Astrocyte of the hippocampus (primary cell): ENCODE measurements at regions not wholly inside any gene's neighbourhood (a gene's known extent, or its start where the extent isn't known, plus 50 kb on each side); places are given as distances from the start of the nearest gene placed in this dataset.
A peak's percentile ranks its signal among the peaks of the same experiment; 100 is the strongest.
"Not testable (repeated sequence)": the region's sequence is repeated elsewhere in the genome, so short reads cannot be mapped to it uniquely, and the experiment has no call there.

ENCODE experiments used
- DNase-seq: peaks from one replicate; pipeline ENCODE4 v3.0.0; 2011; ENCODE audit warnings: low read depth, low spot score

GRCh38 chr1:83251687-83252086 lies 747.2 kb downstream of the TTLL7 start:
- not testable (repeated sequence) for DNase-seq

- not testable (repeated sequence) for DNase-seq
Measured at GRCh38 chr1:83246780-83247179, 752.2 kb downstream of the TTLL7 start.

- DNase-seq = not testable (repeated sequence)
Measured at GRCh38 chr1:83244832-83245231, 754.1 kb downstream of the TTLL7 start.

GRCh38 chr1:83239568-83239967 lies 759.4 kb downstream of the TTLL7 start:
- DNase-seq = not testable (repeated sequence)

GRCh38 chr1:83238654-83239053 lies 760.3 kb downstream of the TTLL7 start:
- not testable (repeated sequence) for DNase-seq

- not testable (repeated sequence) for DNase-seq
Measured at GRCh38 chr1:83219788-83220187, 779.1 kb downstream of the TTLL7 start.

- DNase-seq = peak; percentile 0
Measured at GRCh38 chr1:83218036-83218716, 780.8 kb downstream of the TTLL7 start.

- DNase-seq = not testable (repeated sequence)
Measured at GRCh38 chr1:83214317-83214716, 784.6 kb downstream of the TTLL7 start.

GRCh38 chr1:83213648-83214047 lies 785.3 kb downstream of the TTLL7 start:
- DNase-seq = not testable (repeated sequence)

GRCh38 chr1:83212033-83212432 lies 786.9 kb downstream of the TTLL7 start:
- not testable (repeated sequence) for DNase-seq

- DNase-seq = not testable (repeated sequence)
Measured at GRCh38 chr1:83208540-83208939, 790.4 kb downstream of the TTLL7 start.

GRCh38 chr1:83194610-83195009 lies 804.3 kb downstream of the TTLL7 start:
- DNase-seq = not testable (repeated sequence)

GRCh38 chr1:83182033-83182728 lies 816.8 kb downstream of the TTLL7 start:
- not testable (repeated sequence) for DNase-seq

GRCh38 chr1:83180621-83181020 lies 818.3 kb downstream of the TTLL7 start:
- not testable (repeated sequence) for DNase-seq

- DNase-seq = not testable (repeated sequence)
Measured at GRCh38 chr1:83167634-83168033, 831.3 kb downstream of the TTLL7 start.

- DNase-seq = peak; percentile 24
Measured at GRCh38 chr1:83163879-83164475, 835.0 kb downstream of the TTLL7 start.

GRCh38 chr1:83158924-83159323 lies 840.0 kb downstream of the TTLL7 start:
- not testable (repeated sequence) for DNase-seq

- DNase-seq = peak; percentile 5
Measured at GRCh38 chr1:83154306-83154705, 844.6 kb downstream of the TTLL7 start.

GRCh38 chr1:83151167-83151898 lies 847.6 kb downstream of the TTLL7 start:
- DNase-seq = peak; percentile 81

GRCh38 chr1:83150479-83150878 lies 848.5 kb downstream of the TTLL7 start:
- DNase-seq = peak; percentile 2

- not testable (repeated sequence) for DNase-seq
Measured at GRCh38 chr1:83145820-83146219, 853.1 kb downstream of the TTLL7 start.

GRCh38 chr1:83142802-83143201 lies 856.1 kb downstream of the TTLL7 start:
- DNase-seq = not testable (repeated sequence)
